H1 (cell line): ENCODE measurements at regions not wholly inside any gene's neighbourhood (a gene's known extent, or its start where the extent isn't known, plus 50 kb on each side); places are given as distances from the start of the nearest gene placed in this dataset.

ENCODE experiments used
- CTCF ChIA-PET: fragments of 300-600 bp; sonication (Branson Sonifier 250); formaldehyde crosslinking; loops from one replicate; lab custom pipeline; 2021; ENCODE audit not compliant: partially characterized antibody; lab: Charles Lee
- POLR2A ChIA-PET: fragments of 300-600 bp; sonication (Branson Sonifier 250); formaldehyde crosslinking; loops from one replicate; lab custom pipeline; 2021; ENCODE audit warnings: inconsistent platforms; ENCODE audit not compliant: partially characterized antibody; lab: Charles Lee
- DNase-seq, 2 experiments: peaks; one replicate each; pipeline versions ENCODE4 v3.0.0 to v3.0.0-alpha.2; 2010 to 2022; ENCODE audit warnings: low spot score in 2 of 2, low read depth in 1 of 2, mixed read lengths in 1 of 2
- FAIRE-seq: peaks from 2 replicates; lab custom pipeline; 2011; peaks lifted over from hg19 to GRCh38; lab: Jason Lieb, UNC
- H2AFZ ChIP-seq: 2 replicates; pipeline ENCODE4 v1.8.1; 2012; ENCODE audit warnings: low read length, inconsistent platforms
- H2AK5ac ChIP-seq: 2 replicates; pipeline ENCODE4 v1.6.1; 2013; ENCODE audit warnings: low read depth, low read length
- H2BK120ac ChIP-seq: replicated peaks from 2 replicates; pipeline ENCODE3; 2013; ENCODE audit warnings: low read depth, low read length, inconsistent platforms
- H2BK12ac ChIP-seq: 2 replicates; pipeline ENCODE4 v1.6.1; 2013; ENCODE audit warnings: low read depth, low read length
- H2BK15ac ChIP-seq: 2 replicates; pipeline ENCODE4 v1.6.1; 2013; ENCODE audit warnings: low read length
- H2BK20ac ChIP-seq: 2 replicates; pipeline ENCODE4 v1.6.1; 2013; ENCODE audit warnings: low read length
- H2BK5ac ChIP-seq: 2 replicates; pipeline ENCODE4 v1.6.1; 2013; ENCODE audit warnings: low read depth, low read length
- H3K14ac ChIP-seq: 2 replicates; pipeline ENCODE4 v1.6.1; 2013; ENCODE audit warnings: inconsistent platforms; ENCODE audit not compliant: insufficient read length
- H3K18ac ChIP-seq: 2 replicates; pipeline ENCODE4 v1.6.1; 2013; ENCODE audit warnings: low read length; ENCODE audit errors: extremely low read depth
- H3K23ac ChIP-seq: 2 replicates; pipeline ENCODE4 v1.6.1; 2013; ENCODE audit warnings: inconsistent platforms; ENCODE audit not compliant: insufficient read length
- H3K23me2 ChIP-seq: 2 replicates; pipeline ENCODE4 v1.6.1; 2013; ENCODE audit warnings: low read depth, low read length
- H3K27ac ChIP-seq: 2 replicates; pipeline ENCODE4 v1.6.1; 2011; ENCODE audit warnings: low read depth, low read length, inconsistent platforms
- H3K27me3 ChIP-seq, 4 experiments: replicated peaks in 1 of 4; 1 replicate in 1 of 4; 2 replicates in 3 of 4; pipeline versions ENCODE4 v1.6.1 to v1.8.1; 2011 to 2013; ENCODE audit warnings: low read length in 3 of 4, mild to moderate bottlenecking in 3 of 4, inconsistent platforms in 2 of 4, mixed read lengths in 2 of 4, moderate library complexity in 1 of 4; ENCODE audit not compliant: control insufficient read depth in 3 of 4, insufficient read depth in 3 of 4; ENCODE audit errors: extremely low read depth in 1 of 4
- H3K36me3 ChIP-seq, 4 experiments: 2 replicates each; pipeline versions ENCODE4 v1.6.1 to v1.8.1; 2011 to 2013; ENCODE audit warnings: mild to moderate bottlenecking in 4 of 4, low read length in 3 of 4, moderate library complexity in 2 of 4, control low read depth in 1 of 4, inconsistent platforms in 1 of 4; ENCODE audit not compliant: insufficient read depth in 4 of 4, control insufficient read depth in 2 of 4
- H3K4ac ChIP-seq: replicated peaks from 2 replicates; pipeline ENCODE3; 2013; ENCODE audit warnings: low read length, low read depth, mixed read lengths, inconsistent platforms; ENCODE audit not compliant: insufficient read length
- H3K4me1 ChIP-seq, 4 experiments: replicated peaks in 1 of 4; 1 replicate in 1 of 4; 2 replicates in 3 of 4; pipeline versions ENCODE4 v1.6.1 to v1.8.1; 2011 to 2013; ENCODE audit warnings: low read length in 3 of 4, inconsistent platforms in 2 of 4, mixed read lengths in 1 of 4; ENCODE audit not compliant: insufficient read depth in 4 of 4, control insufficient read depth in 3 of 4
- H3K4me2 ChIP-seq, 2 experiments: 2 replicates each; pipeline versions ENCODE4 v1.6.1 to v1.8.1; 2011 to 2013; ENCODE audit warnings: low read depth in 2 of 2, low read length in 2 of 2, control low read depth in 1 of 2, inconsistent platforms in 1 of 2, mild to moderate bottlenecking in 1 of 2; ENCODE audit not compliant: insufficient read depth in 1 of 2
- H3K4me3 ChIP-seq, 4 experiments: fragments of 200-600, 300-600 bp in 1 of 4; sonication (generic), shearing (Covaris generic), sonication (Bioruptor Twin) in 1 of 4; 2 replicates each; pipeline versions ENCODE4 v1.5.1 to v1.8.1; 2011 to 2016; ENCODE audit warnings: low read length in 4 of 4, low read depth in 3 of 4, control low read depth in 2 of 4, inconsistent platforms in 2 of 4, mild to moderate bottlenecking in 2 of 4, mixed read lengths in 1 of 4, moderate library complexity in 1 of 4; ENCODE audit not compliant: insufficient read depth in 2 of 4; ENCODE audit errors: extremely low read depth in 1 of 4
- H3K56ac ChIP-seq: replicated peaks from 2 replicates; pipeline ENCODE3; 2013; ENCODE audit warnings: low read depth, mild to moderate bottlenecking, mixed read lengths, low read length, inconsistent platforms; ENCODE audit not compliant: insufficient read length
- H3K79me1 ChIP-seq: 2 replicates; pipeline ENCODE4 v1.6.1; 2013; ENCODE audit warnings: low read depth, low read length, control low read depth
- H3K79me2 ChIP-seq, 2 experiments: 2 replicates each; pipeline versions ENCODE4 v1.6.1 to v1.8.1; 2012 to 2013; ENCODE audit warnings: low read length in 2 of 2, mild to moderate bottlenecking in 2 of 2, inconsistent platforms in 1 of 2; ENCODE audit not compliant: insufficient read depth in 2 of 2, control insufficient read depth in 1 of 2
- H3K9ac ChIP-seq, 4 experiments: replicated peaks in 1 of 4; 1 replicate in 1 of 4; 2 replicates in 3 of 4; pipeline versions ENCODE4 v1.6.1 to v1.8.1; 2011 to 2013; ENCODE audit warnings: low read depth in 3 of 4, low read length in 3 of 4, control low read depth in 2 of 4, mild to moderate bottlenecking in 2 of 4, moderate library complexity in 2 of 4, inconsistent platforms in 1 of 4; ENCODE audit errors: extremely low read depth in 1 of 4
- H3K9me3 ChIP-seq, 2 experiments: 2 replicates each; pipeline versions ENCODE4 v1.6.1 to v1.8.1; 2012 to 2013; ENCODE audit warnings: mild to moderate bottlenecking in 2 of 2, moderate library complexity in 2 of 2, control low read depth in 1 of 2, inconsistent platforms in 1 of 2, low read depth in 1 of 2, low read length in 1 of 2, mixed read lengths in 1 of 2; ENCODE audit not compliant: insufficient read depth in 2 of 2
- H4K20me1 ChIP-seq, 2 experiments: replicated peaks in 1 of 2; 2 replicates each; pipeline versions ENCODE3 to v1.8.1; 2011 to 2013; ENCODE audit warnings: inconsistent platforms in 2 of 2, low read length in 2 of 2, mild to moderate bottlenecking in 1 of 2; ENCODE audit not compliant: insufficient read depth in 2 of 2, control insufficient read depth in 1 of 2
- H4K5ac ChIP-seq: 2 replicates; pipeline ENCODE4 v1.6.1; 2013; ENCODE audit warnings: low read length, low read depth, mixed read lengths, inconsistent platforms; ENCODE audit not compliant: insufficient read length
- H4K8ac ChIP-seq: 2 replicates; pipeline ENCODE4 v1.8.0; 2013; ENCODE audit warnings: mild to moderate bottlenecking, moderate library complexity, low read length, inconsistent platforms; ENCODE audit not compliant: insufficient read depth; ENCODE audit errors: extremely low read depth
- H4K91ac ChIP-seq: replicated peaks from 2 replicates; pipeline ENCODE3; 2013; ENCODE audit warnings: low read length, mixed read lengths, inconsistent platforms; ENCODE audit not compliant: insufficient read length
- BACH1 ChIP-seq: IDR thresholded peaks from 2 replicates; pipeline ENCODE4 v1.6.1; 2012; ENCODE audit warnings: low read length, improper control_type of control experiment
- EGR1 ChIP-seq: IDR thresholded peaks from 2 replicates; pipeline ENCODE4 v1.6.1; 2011; ENCODE audit warnings: low read depth, low read length, borderline replicate concordance
- EZH2 ChIP-seq: fragments of 200-600 bp; sonication (generic); IDR thresholded peaks from 2 replicates; pipeline ENCODE4 v1.7.1; 2012; ENCODE audit warnings: low read depth, mild to moderate bottlenecking, moderate library complexity, low read length, inconsistent platforms; ENCODE audit not compliant: severe bottlenecking
- GABPA ChIP-seq: IDR thresholded peaks from 2 replicates; pipeline ENCODE4 v1.6.1; 2011; ENCODE audit warnings: mild to moderate bottlenecking, low read length, moderate library complexity, borderline replicate concordance; ENCODE audit not compliant: insufficient read depth
- JUND ChIP-seq: IDR thresholded peaks from 2 replicates; pipeline ENCODE4 v1.6.1; 2011; ENCODE audit warnings: mild to moderate bottlenecking, improper control_type of control experiment, low read length
- POLR2A ChIP-seq, 2 experiments: IDR thresholded peaks; 1 replicate in 1 of 2; 2 replicates in 1 of 2; pipeline ENCODE4 v1.6.1; 2011; ENCODE audit warnings: low read depth in 2 of 2, low read length in 2 of 2, mild to moderate bottlenecking in 2 of 2; ENCODE audit errors: control extremely low read depth in 1 of 2
- POLR2AphosphoS5 ChIP-seq: IDR thresholded peaks from 2 replicates; pipeline ENCODE4 v1.6.1; 2011; ENCODE audit warnings: low read depth, low read length
- WGBS, 2 experiments: shearing (Covaris generic) in 1 of 2; methylation state at CpG; one replicate each; pipeline versions ENCODE4 v1.1.6 to v1.1.7; 2013 to 2015; ENCODE audit warnings: low lambda C conversion rate in 2 of 2, mixed read lengths in 2 of 2, inconsistent platforms in 1 of 2, low coverage in 1 of 2, missing lambda C conversion rate in 1 of 2; ENCODE audit not compliant: insufficient replicate concordance in 2 of 2, insufficient coverage in 1 of 2, insufficient read length in 1 of 2; ENCODE audit errors: extremely low coverage in 1 of 2, missing lambda C conversion rate in 1 of 2; 5-methylcytosine and 5-hydroxymethylcytosine counted together

GRCh38 chr3:86561215-86561614 is 429.7 kb downstream of the VGLL3 start:
- H3K9ac ChIP-seq = no peak overlapping the region
- no peak for FAIRE-seq
- no peak overlapping the region for H4K91ac ChIP-seq
- no peak for DNase-seq
- H3K27ac ChIP-seq = no peak overlapping the region
- TF ChIP-seq POLR2A (IDR thresholded peaks at IDR 0.05; ENCODE audit: control extremely low read depth in 1 of 2, low read depth in 2 of 2, low read length in 2 of 2) (no peak), EZH2 (no peak), BACH1 (no peak), GABPA (no peak), JUND (no peak), EGR1 (no peak), POLR2AphosphoS5 (no peak)
- no peak overlapping the region for H2BK20ac ChIP-seq
- H3K23me2 ChIP-seq = no peaks in the 10 kb centered on the region
- H2AFZ ChIP-seq = no peak overlapping the region
- H4K8ac ChIP-seq = no peak overlapping the region
- no peak overlapping the region for H3K23ac ChIP-seq
- H3K27me3 ChIP-seq = no peaks in the 10 kb centered on the region
- H3K36me3 ChIP-seq = no peaks in the 10 kb centered on the region
- no peaks in the 10 kb centered on the region for H3K9me3 ChIP-seq
- no peak overlapping the region for H3K4ac ChIP-seq
- H3K4me3 ChIP-seq = no peak overlapping the region
- H2BK12ac ChIP-seq = no peak overlapping the region
- ChIA-PET CTCF (interaction anchor here (0.7 to 1.4 kb wide), 3 partner anchors 16 to 738 kb away, joined by 3 to 4 read pairs (median 4); no protein-coding TSS in a partner anchor), POLR2A (no interaction called here)
- no peak overlapping the region for H2BK5ac ChIP-seq
- no peak overlapping the region for H3K14ac ChIP-seq
- no peak overlapping the region for H2BK15ac ChIP-seq
- no peak overlapping the region for H3K56ac ChIP-seq
- H3K4me1 ChIP-seq = peaks cover 0 to 5% (median 4%) of the 10 kb centered on the region in 4 experiments; a peak in 4 of 7 replicates
- 81% methylated on average over 5 of the region's 5 CpGs; no CpG with 5 or more reads in 1 of the 2 experiments for WGBS, 2 experiments
- no peaks in the 10 kb centered on the region for H4K20me1 ChIP-seq
- H4K5ac ChIP-seq = no peak overlapping the region
- H2AK5ac ChIP-seq = no peak overlapping the region
- no peak overlapping the region for H2BK120ac ChIP-seq
- no peaks in the 10 kb centered on the region for H3K79me2 ChIP-seq
- no peak overlapping the region for H3K18ac ChIP-seq
- H3K79me1 ChIP-seq = no peaks in the 10 kb centered on the region
- no peak overlapping the region for H3K4me2 ChIP-seq
